GM19452 (cell line): ENCODE measurements at regions not wholly inside any gene's neighbourhood (a gene's known extent, or its start where the extent isn't known, plus 50 kb on each side); places are given as distances from the start of the nearest gene placed in this dataset.
"Not testable (repeated sequence)": the region's sequence is repeated elsewhere in the genome, so short reads cannot be mapped to it uniquely, and the experiment has no call there.

ENCODE experiments used
- ATAC-seq: cut with Tn5 transposase; IDR thresholded peaks from one replicate; pipeline ENCODE4 v1.9.1; 2021; ENCODE audit not compliant: unreplicated experiment

- ATAC-seq = no peak
Measured at GRCh38 chr2:34875091-34875745, 1276.1 kb upstream of the FAM98A start.

- ATAC-seq = no peak
Measured at GRCh38 chr2:34853646-34854045, 1254.5 kb upstream of the FAM98A start.

GRCh38 chr2:34851804-34852203 is 1252.7 kb upstream of the FAM98A start:
- no peak for ATAC-seq

GRCh38 chr2:34849827-34850226 is 1250.7 kb upstream of the FAM98A start:
- no peak for ATAC-seq

GRCh38 chr2:34848691-34849090 is 1249.6 kb upstream of the FAM98A start:
- no peak for ATAC-seq

- no peak for ATAC-seq
Measured at GRCh38 chr2:34848132-34848531, 1249.0 kb upstream of the FAM98A start.

- ATAC-seq = no peak
Measured at GRCh38 chr2:34844629-34845028, 1245.5 kb upstream of the FAM98A start.

GRCh38 chr2:34838408-34838807 is 1239.3 kb upstream of the FAM98A start:
- no peak for ATAC-seq

- ATAC-seq = no peak
Measured at GRCh38 chr2:34836361-34836760, 1237.3 kb upstream of the FAM98A start.

GRCh38 chr2:34831096-34831495 is 1232.0 kb upstream of the FAM98A start:
- ATAC-seq = no peak

- ATAC-seq = no peak
Measured at GRCh38 chr2:34828481-34828880, 1229.4 kb upstream of the FAM98A start.

GRCh38 chr2:34827398-34827797 is 1228.3 kb upstream of the FAM98A start:
- ATAC-seq = no peak

- ATAC-seq = no peak
Measured at GRCh38 chr2:34825686-34826085, 1226.6 kb upstream of the FAM98A start.

GRCh38 chr2:34822616-34823015 is 1223.5 kb upstream of the FAM98A start:
- no peak for ATAC-seq

- no peak for ATAC-seq
Measured at GRCh38 chr2:34815052-34815741, 1216.1 kb upstream of the FAM98A start.

GRCh38 chr2:34810456-34810855 is 1211.4 kb upstream of the FAM98A start:
- ATAC-seq = no peak

- ATAC-seq = no peak
Measured at GRCh38 chr2:34808426-34808825, 1209.3 kb upstream of the FAM98A start.

- no peak for ATAC-seq
Measured at GRCh38 chr2:34806891-34807290, 1207.8 kb upstream of the FAM98A start.

- ATAC-seq = no peak
Measured at GRCh38 chr2:34806396-34806795, 1207.3 kb upstream of the FAM98A start.

GRCh38 chr2:34799556-34799955 is 1200.5 kb upstream of the FAM98A start:
- no peak for ATAC-seq

- ATAC-seq = not testable (repeated sequence)
Measured at GRCh38 chr2:34795586-34795985, 1196.5 kb upstream of the FAM98A start.

- ATAC-seq = no peak
Measured at GRCh38 chr2:34789169-34789568, 1190.1 kb upstream of the FAM98A start.

- ATAC-seq = no peak
Measured at GRCh38 chr2:34787341-34787740, 1188.2 kb upstream of the FAM98A start.
